ENCODE measurements at regions not wholly inside any gene's neighbourhood (a gene's known extent, or its start where the extent isn't known, plus 50 kb on each side); places are given as distances from the start of the nearest gene placed in this dataset.

- intact Hi-C loops (cut with micrococcal nuclease): no loop called here
- no peak overlapping the region for H3K4me3 Mint-ChIP-seq
- no peaks in the 10 kb centered on the region for H3K36me3 Mint-ChIP-seq
- ChIA-PET CTCF (no interaction called here), POLR2A (no interaction called here)
- H3K27me3 ChIP-seq (ENCODE audit: control insufficient read depth in 2 of 2, insufficient read depth in 2 of 2, low read length in 2 of 2): no peaks in the 10 kb centered on the region
- no peak overlapping the region for H3K27ac Mint-ChIP-seq
- no peaks in the 10 kb centered on the region for H3K9me3 ChIP-seq (ENCODE audit: control insufficient read depth in 2 of 3, low read length in 3 of 3)
- DNase-seq: no peak
- H3K4me1 ChIP-seq (ENCODE audit: control insufficient read depth in 2 of 2, insufficient read depth in 2 of 2, low read length in 2 of 2): no peaks in the 10 kb centered on the region
- no peak overlapping the region for H3K4me3 ChIP-seq (ENCODE audit: low read length)
- no peak overlapping the region for H3K27ac ChIP-seq (ENCODE audit: low read depth, low read length)
- H3K27me3 Mint-ChIP-seq: peaks cover 0 to 27% (median 14%) of the 10 kb centered on the region in 5 donors
- H3K9me3 Mint-ChIP-seq: peaks cover 0 to 5% (median 0%) of the 10 kb centered on the region in 11 donors
- H3K36me3 ChIP-seq (ENCODE audit: control insufficient read depth in 2 of 3, insufficient read depth in 3 of 3, low read length in 3 of 3): no peaks in the 10 kb centered on the region
- H3K4me1 Mint-ChIP-seq: no peaks in the 10 kb centered on the region
- ATAC-seq: no peak
Observed at GRCh38 chr18:78140294-78140693, 839.3 kb upstream of the SALL3 start.

DNA sequence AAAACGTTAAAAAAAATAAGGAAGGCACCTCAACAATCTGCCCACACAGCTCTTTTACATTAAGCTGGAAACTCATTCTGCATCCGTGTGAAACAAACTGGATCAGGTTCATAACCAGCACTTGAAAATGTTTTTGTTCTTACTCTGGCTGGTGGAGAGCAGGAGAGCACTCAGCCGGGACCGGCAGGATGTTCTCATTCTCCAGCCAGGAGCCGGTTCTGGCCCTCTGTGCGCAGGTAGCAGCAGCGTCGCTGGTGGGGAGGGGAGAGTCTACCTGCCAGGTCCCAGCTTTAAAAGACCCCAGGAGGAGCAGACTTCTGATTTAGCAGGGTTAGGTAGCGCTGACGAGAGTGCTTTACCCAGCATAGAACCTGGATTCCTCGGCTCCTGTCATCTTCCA lies 834.9 kb upstream of the SALL3 start:
- H3K36me3 ChIP-seq (ENCODE audit: control insufficient read depth in 2 of 3, insufficient read depth in 3 of 3, low read length in 3 of 3): no peaks in the 10 kb centered on the region
- POLR2A ChIA-PET: no interaction called here
- H3K4me1 ChIP-seq (ENCODE audit: control insufficient read depth in 2 of 2, insufficient read depth in 2 of 2, low read length in 2 of 2): no peaks in the 10 kb centered on the region
- DNase-seq: no peak
- H3K27me3 ChIP-seq (ENCODE audit: control insufficient read depth in 2 of 2, insufficient read depth in 2 of 2, low read length in 2 of 2): no peaks in the 10 kb centered on the region
- Mint-ChIP-seq H3K4me3 (no peak overlapping the region), H3K9me3 (peaks cover 0 to under 1% (median 0%) of the 10 kb centered on the region in 11 donors), H3K27me3 (peaks cover 0 to 14% (median 0%) of the 10 kb centered on the region in 5 donors), H3K27ac (no peak overlapping the region), H3K36me3 (peaks cover 0 to 3% (median 0%) of the 10 kb centered on the region in 5 donors), H3K4me1 (no peaks in the 10 kb centered on the region)
- no peaks in the 10 kb centered on the region for H3K9me3 ChIP-seq (ENCODE audit: control insufficient read depth in 2 of 3, low read length in 3 of 3)
- no peak overlapping the region for H3K27ac ChIP-seq (ENCODE audit: low read depth, low read length)
- ATAC-seq: no peak
- CTCF ChIA-PET: no interaction called here
- intact Hi-C loops (cut with micrococcal nuclease): no loop called here
- H3K4me3 ChIP-seq (ENCODE audit: low read length): no peak overlapping the region

- H3K27me3 ChIP-seq (ENCODE audit: control insufficient read depth in 2 of 2, insufficient read depth in 2 of 2, low read length in 2 of 2): no peaks in the 10 kb centered on the region
- intact Hi-C loops (cut with micrococcal nuclease): no loop called here
- no peak overlapping the region for H3K27ac Mint-ChIP-seq
- DNase-seq: no peak
- ATAC-seq: no peak
- no peaks in the 10 kb centered on the region for H3K4me1 Mint-ChIP-seq
- H3K4me1 ChIP-seq (ENCODE audit: control insufficient read depth in 2 of 2, insufficient read depth in 2 of 2, low read length in 2 of 2): no peaks in the 10 kb centered on the region
- CTCF ChIA-PET: no interaction called here
- peaks cover 0 to 3% (median 0%) of the 10 kb centered on the region in 5 donors for H3K36me3 Mint-ChIP-seq
- no peak overlapping the region for H3K4me3 ChIP-seq (ENCODE audit: low read length)
- POLR2A ChIA-PET: no interaction called here
- no peaks in the 10 kb centered on the region for H3K9me3 Mint-ChIP-seq
- no peaks in the 10 kb centered on the region for H3K9me3 ChIP-seq (ENCODE audit: control insufficient read depth in 2 of 3, low read length in 3 of 3)
- H3K36me3 ChIP-seq (ENCODE audit: control insufficient read depth in 2 of 3, insufficient read depth in 3 of 3, low read length in 3 of 3): no peaks in the 10 kb centered on the region
- no peak overlapping the region for H3K27ac ChIP-seq (ENCODE audit: low read depth, low read length)
- peaks cover 0 to 12% (median 0%) of the 10 kb centered on the region in 5 donors for H3K27me3 Mint-ChIP-seq
- no peak overlapping the region for H3K4me3 Mint-ChIP-seq
Observed at GRCh38 chr18:78145096-78145495, 834.5 kb upstream of the SALL3 start.

DNA sequence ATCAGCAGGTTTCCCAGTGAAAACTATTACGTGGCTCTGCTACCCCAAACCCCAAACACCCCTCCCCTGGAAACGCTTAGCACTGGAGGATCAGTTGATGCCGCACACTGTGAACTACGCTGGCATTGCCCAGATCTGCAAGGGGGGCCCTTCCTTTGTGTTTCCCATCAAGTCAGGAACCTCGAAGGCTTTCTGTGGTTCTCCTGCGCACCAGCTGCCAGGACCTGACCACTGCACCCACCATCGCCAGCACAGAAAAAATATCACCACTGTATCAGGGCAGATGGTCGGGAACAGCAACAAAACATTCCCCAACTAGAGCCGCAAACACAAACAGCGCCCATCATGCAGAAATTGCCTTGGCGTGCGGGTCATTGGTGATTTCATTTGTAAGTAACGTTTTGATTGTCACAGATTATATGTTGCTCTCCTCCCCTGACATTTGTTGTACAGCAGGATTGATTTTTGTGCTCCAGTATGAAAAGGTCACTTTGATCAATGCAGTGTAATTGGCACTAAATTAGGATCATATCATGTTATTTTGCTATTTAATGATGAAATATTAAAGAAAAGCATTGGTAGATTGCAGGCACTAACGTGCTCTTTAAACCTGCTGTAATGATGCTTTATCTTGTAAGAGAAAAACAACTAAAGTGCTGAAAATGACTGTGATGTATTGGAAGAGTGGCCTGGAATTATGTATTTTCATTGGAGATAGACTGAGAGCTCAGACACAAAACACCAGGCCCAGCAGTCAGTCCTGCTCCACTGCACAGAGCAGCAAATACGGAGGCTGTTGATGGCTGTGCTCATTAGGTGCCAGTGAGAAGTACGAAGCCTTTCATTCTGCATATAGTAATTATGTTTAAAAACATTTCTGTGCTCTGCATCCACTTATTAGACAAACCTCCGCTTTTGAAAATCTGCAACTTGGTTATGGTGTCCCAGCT lies 833.2 kb upstream of the SALL3 start:
- ATAC-seq (no peak), DNase-seq (no peak)
- Mint-ChIP-seq H3K36me3 (peaks cover 0 to 3% (median 0%) of the 10 kb centered on the region in 5 donors), H3K4me3 (no peak overlapping the region), H3K9me3 (peaks cover 0 to 5% (median 0%) of the 10 kb centered on the region in 11 donors), H3K27me3 (peaks cover 0 to 7% (median 0%) of the 10 kb centered on the region in 5 donors), H3K27ac (peak overlapping the region in 1 of 9 donors; percentile 47), H3K4me1 (no peaks in the 10 kb centered on the region)
- Histone ChIP-seq H3K27ac (ENCODE audit: low read depth, low read length) (no peak overlapping the region), H3K9me3 (ENCODE audit: control insufficient read depth in 2 of 3, low read length in 3 of 3) (no peaks in the 10 kb centered on the region), H3K4me3 (ENCODE audit: low read length) (no peak overlapping the region), H3K27me3 (ENCODE audit: control insufficient read depth in 2 of 2, insufficient read depth in 2 of 2, low read length in 2 of 2) (no peaks in the 10 kb centered on the region), H3K36me3 (ENCODE audit: control insufficient read depth in 2 of 3, insufficient read depth in 3 of 3, low read length in 3 of 3) (no peaks in the 10 kb centered on the region), H3K4me1 (ENCODE audit: control insufficient read depth in 2 of 2, insufficient read depth in 2 of 2, low read length in 2 of 2) (no peaks in the 10 kb centered on the region)
- ChIA-PET CTCF (no interaction called here), POLR2A (no interaction called here)
- intact Hi-C loops (cut with micrococcal nuclease): no loop called here

DNA sequence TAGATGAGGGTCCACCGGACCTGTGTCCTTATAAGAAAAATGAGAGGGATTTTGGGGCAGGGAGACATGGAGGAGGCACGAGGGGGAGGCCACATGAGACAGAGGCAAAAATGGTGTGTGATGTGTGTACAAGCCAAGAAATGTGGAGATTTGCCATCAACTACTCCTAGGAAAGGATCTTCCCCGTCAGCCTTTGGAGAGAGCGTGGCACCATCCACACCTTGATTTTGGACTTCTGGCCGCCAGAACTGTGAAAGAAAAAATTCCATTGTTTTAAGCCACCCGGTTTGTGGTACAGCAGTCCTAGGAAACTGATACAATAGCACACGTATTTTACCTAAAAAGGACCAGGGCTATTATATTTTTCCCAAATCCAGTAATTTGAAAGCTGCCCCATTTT lies 829.0 kb upstream of the SALL3 start:
- H3K27ac ChIP-seq (ENCODE audit: low read depth, low read length): no peak overlapping the region
- no peaks in the 10 kb centered on the region for H3K4me1 ChIP-seq (ENCODE audit: control insufficient read depth in 2 of 2, insufficient read depth in 2 of 2, low read length in 2 of 2)
- ChIA-PET POLR2A (no interaction called here), CTCF (no interaction called here)
- intact Hi-C loops (cut with micrococcal nuclease): no loop called here
- H3K27me3 ChIP-seq (ENCODE audit: control insufficient read depth in 2 of 2, insufficient read depth in 2 of 2, low read length in 2 of 2): no peaks in the 10 kb centered on the region
- peaks cover 0 to 13% (median 0%) of the 10 kb centered on the region in 5 donors for H3K27me3 Mint-ChIP-seq
- H3K4me3 Mint-ChIP-seq: no peak overlapping the region
- DNase-seq (no peak), ATAC-seq (no peak)
- no peaks in the 10 kb centered on the region for H3K9me3 ChIP-seq (ENCODE audit: control insufficient read depth in 2 of 3, low read length in 3 of 3)
- no peaks in the 10 kb centered on the region for H3K36me3 ChIP-seq (ENCODE audit: control insufficient read depth in 2 of 3, insufficient read depth in 3 of 3, low read length in 3 of 3)
- no peak overlapping the region for H3K4me3 ChIP-seq (ENCODE audit: low read length)
- peaks cover 0 to 3% (median 0%) of the 10 kb centered on the region in 5 donors for H3K36me3 Mint-ChIP-seq
- peaks cover 0 to 9% (median 0%) of the 10 kb centered on the region in 11 donors for H3K9me3 Mint-ChIP-seq
- H3K4me1 Mint-ChIP-seq: no peaks in the 10 kb centered on the region
- no peak overlapping the region for H3K27ac Mint-ChIP-seq

DNA sequence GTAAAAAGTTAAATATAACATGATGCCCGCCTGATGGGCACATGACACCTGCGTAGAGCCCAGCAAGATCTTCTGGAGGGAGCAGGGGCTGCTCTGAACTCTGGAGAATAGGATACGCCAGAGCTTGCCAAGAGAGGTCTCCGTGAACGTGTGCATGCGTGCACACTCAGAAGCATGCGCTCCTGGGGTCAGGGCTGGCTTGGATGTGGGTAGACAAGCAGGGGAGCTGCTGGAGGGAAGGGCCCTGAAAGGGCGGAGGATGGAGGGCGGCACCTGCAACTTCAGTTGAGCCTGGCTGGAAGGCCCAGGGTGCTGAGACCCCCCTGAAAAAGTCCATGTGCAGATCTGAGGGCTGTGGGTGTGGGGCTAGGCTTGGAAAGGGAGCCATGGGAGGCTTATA lies 828.4 kb upstream of the SALL3 start:
- H3K27me3 ChIP-seq (ENCODE audit: control insufficient read depth in 2 of 2, insufficient read depth in 2 of 2, low read length in 2 of 2): no peaks in the 10 kb centered on the region
- Mint-ChIP-seq H3K36me3 (peaks cover 0 to 3% (median 0%) of the 10 kb centered on the region in 5 donors), H3K4me3 (no peak overlapping the region), H3K27ac (no peak overlapping the region), H3K9me3 (peaks cover 0 to 9% (median 0%) of the 10 kb centered on the region in 11 donors), H3K27me3 (peaks cover 0 to 14% (median 0%) of the 10 kb centered on the region in 5 donors), H3K4me1 (no peaks in the 10 kb centered on the region)
- H3K4me1 ChIP-seq (ENCODE audit: control insufficient read depth in 2 of 2, insufficient read depth in 2 of 2, low read length in 2 of 2): no peaks in the 10 kb centered on the region
- H3K4me3 ChIP-seq (ENCODE audit: low read length): no peak overlapping the region
- no peaks in the 10 kb centered on the region for H3K9me3 ChIP-seq (ENCODE audit: control insufficient read depth in 2 of 3, low read length in 3 of 3)
- no peak overlapping the region for H3K27ac ChIP-seq (ENCODE audit: low read depth, low read length)
- H3K36me3 ChIP-seq (ENCODE audit: control insufficient read depth in 2 of 3, insufficient read depth in 3 of 3, low read length in 3 of 3): no peaks in the 10 kb centered on the region
- ChIA-PET CTCF (no interaction called here), POLR2A (no interaction called here)
- DNase-seq: no peak
- no peak for ATAC-seq
- intact Hi-C loops (cut with micrococcal nuclease): no loop called here
